B cell (primary cell): ENCODE measurements at regions not wholly inside any gene's neighbourhood (a gene's known extent, or its start where the extent isn't known, plus 50 kb on each side); places are given as distances from the start of the nearest gene placed in this dataset.

Experiments used
- EZH2 ChIP-seq: IDR thresholded peaks from 2 replicates; pipeline ENCODE4 v1.6.1; 2012; ENCODE audit warnings: borderline replicate concordance, low read depth, mild to moderate bottlenecking, moderate library complexity, low read length; ENCODE audit not compliant: insufficient read depth, poor library complexity, severe bottlenecking
- TF ChIP-seq, protein P1 (sequence below): fragments of 200-600 bp; IDR thresholded peaks from one replicate; pipeline ENCODE4 v1.8.0; 2022; ENCODE audit warnings: antibody characterized with exemption, mild to moderate bottlenecking

DNA sequence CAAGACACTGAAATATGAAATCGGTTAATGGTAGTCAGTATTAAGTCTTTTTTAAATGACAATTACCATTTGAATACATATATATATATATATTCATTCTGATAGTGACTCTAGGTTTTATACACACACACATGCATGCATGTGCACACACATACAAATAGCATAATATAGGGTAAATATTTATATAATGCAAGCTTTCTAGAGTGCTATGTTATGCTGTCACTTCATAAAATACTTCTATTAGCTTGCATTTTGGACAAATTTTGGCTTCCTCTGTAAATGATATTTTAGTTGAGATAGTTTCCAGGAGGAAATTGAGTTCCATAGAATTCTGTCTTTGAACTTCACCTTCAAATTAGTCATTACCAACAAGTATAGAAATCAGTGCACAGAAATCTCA, 89.9 kb upstream of the EPHA3 start:
- TF ChIP-seq, protein P1, sequence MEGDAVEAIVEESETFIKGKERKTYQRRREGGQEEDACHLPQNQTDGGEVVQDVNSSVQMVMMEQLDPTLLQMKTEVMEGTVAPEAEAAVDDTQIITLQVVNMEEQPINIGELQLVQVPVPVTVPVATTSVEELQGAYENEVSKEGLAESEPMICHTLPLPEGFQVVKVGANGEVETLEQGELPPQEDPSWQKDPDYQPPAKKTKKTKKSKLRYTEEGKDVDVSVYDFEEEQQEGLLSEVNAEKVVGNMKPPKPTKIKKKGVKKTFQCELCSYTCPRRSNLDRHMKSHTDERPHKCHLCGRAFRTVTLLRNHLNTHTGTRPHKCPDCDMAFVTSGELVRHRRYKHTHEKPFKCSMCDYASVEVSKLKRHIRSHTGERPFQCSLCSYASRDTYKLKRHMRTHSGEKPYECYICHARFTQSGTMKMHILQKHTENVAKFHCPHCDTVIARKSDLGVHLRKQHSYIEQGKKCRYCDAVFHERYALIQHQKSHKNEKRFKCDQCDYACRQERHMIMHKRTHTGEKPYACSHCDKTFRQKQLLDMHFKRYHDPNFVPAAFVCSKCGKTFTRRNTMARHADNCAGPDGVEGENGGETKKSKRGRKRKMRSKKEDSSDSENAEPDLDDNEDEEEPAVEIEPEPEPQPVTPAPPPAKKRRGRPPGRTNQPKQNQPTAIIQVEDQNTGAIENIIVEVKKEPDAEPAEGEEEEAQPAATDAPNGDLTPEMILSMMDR: no peak
- no peak for TF ChIP-seq EZH2
